HG03139 (cell line): ENCODE measurements at regions not wholly inside any gene's neighbourhood (a gene's known extent, or its start where the extent isn't known, plus 50 kb on each side); places are given as distances from the start of the nearest gene placed in this dataset.
"Not testable (repeated sequence)": the region's sequence is repeated elsewhere in the genome, so short reads cannot be mapped to it uniquely, and the experiment has no call there.

ENCODE experiments used
- ATAC-seq: cut with Tn5 transposase; IDR thresholded peaks from one replicate; pipeline ENCODE4 v1.9.1; 2021; ENCODE audit not compliant: unreplicated experiment

DNA sequence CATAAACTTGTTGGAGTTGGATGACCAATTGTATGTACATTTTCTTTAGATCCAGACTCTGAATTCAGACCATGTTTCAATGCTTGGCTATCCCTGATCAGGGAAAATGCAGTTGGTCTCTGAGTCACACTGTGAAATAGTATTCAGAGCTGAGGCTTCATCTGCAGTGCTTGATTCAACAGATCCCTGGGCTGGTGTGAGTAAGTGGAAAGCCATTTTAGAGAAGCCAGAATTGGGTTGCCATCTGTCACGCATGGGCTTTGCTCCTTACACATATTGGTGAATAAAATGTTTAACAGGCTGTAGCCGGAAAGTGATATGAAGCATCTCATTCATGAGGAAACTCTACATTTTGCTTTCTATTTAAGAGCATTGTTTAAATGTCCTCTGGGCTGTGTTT, 50.0 kb upstream of the ACYP2 start:
- ATAC-seq = no peak

- no peak for ATAC-seq
These were observed 51.4 kb upstream of the ACYP2 start for GRCh38 chr2:54063967-54064535.

GRCh38 chr2:54062401-54062800, 53.0 kb upstream of the ACYP2 start:
- ATAC-seq = no peak

- no peak for ATAC-seq
These were observed 54.1 kb upstream of the ACYP2 start for GRCh38 chr2:54061272-54061671.

DNA sequence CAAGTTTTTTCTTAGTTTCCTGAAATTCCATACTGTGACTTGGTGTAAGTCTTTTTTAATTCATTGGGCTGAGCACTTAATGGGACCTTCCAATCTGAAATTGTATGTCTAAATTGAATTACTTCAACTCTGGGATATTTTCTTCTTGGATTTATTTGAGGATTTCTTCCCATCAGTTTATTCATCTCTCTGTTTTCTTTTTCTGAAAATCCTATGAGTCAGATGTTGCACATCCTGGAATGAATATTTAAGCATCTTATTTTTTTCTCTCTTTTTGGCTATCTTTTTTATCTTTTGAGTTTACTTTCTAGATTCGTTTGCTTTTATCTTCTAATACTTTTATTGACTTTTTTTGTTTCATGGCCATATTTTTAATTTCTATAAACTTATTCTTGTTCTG, 55.4 kb upstream of the ACYP2 start:
- no peak for ATAC-seq

DNA sequence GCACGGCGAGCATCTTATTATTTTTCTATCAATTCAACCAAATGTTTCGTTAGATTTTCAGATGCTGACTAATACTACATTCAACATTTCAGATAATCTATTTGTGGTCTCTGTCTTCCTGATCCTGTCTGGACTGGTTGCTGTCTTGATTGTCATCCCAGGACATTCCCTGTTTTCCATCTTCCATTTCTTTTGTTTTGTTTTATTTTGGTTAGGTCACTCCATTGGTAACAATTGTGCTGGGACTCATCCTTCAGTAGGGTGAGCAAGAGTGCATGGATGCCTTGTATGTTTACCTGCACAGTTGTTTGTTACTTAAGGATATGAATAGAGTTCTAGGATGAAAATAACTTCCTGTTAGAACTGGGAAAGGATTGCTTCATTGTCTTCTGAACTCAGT, 55.9 kb upstream of the ACYP2 start:
- ATAC-seq = no peak

DNA sequence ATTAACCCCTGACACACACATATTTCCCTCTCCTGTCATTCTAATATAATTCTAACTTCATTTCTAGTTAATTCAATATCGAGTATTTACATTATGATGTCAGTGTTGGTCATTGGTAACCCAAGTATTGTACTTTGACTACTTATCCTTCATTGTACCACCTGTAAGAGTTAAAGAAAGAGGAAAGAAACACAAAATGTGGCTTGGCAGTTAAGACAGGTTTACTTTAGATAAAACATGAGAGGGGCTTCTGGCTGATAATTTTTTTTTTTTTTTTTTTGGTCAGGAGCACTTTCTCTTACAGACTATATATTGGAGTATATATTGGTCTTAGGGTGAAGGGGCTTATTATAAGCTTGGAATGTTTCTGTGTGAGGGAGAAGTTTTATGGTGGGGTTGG, 57.0 kb upstream of the ACYP2 start:
- ATAC-seq = no peak

DNA sequence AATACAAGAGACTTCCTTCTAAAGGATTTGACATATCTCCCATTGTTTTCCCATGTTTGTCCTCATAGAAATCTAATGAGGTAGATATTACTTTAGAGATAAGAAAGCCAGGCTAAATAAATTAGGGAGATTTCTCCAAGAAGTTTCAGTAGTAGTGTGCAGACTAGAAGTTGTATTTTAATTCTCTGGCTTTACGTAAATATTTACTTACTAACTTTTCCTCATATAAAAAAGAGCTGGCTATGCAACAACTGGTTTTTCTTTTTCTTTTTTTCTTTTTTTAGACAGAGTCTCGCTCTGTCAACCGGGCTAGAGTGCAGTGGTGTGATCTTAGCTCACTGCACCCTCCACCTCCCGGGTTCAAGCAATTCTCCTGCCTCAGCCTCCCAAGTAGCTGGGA, 60.6 kb upstream of the ACYP2 start:
- ATAC-seq = no peak

DNA sequence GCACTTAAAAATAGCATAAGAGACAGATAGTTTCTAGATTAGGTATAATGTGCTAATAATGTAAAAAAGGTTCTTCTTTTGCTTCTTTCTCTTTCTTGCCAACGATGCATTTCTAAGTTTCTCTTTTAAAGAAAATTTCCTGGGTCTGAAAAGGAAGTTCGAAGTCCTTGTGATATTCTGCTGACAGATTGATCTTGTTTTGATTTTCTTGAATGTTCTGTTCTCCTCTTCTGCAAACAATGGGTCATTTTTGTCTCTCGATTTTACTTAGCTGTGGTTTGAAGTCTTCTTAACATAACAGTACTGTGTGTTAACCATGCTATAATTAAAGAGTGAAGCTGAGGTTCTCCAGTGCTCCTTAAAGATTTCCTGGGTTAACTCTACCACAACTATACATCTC, 61.1 kb upstream of the ACYP2 start:
- peak; percentile 43 for ATAC-seq

GRCh38 chr2:54053830-54054229, 61.6 kb upstream of the ACYP2 start:
- ATAC-seq = peak; percentile 35

- ATAC-seq = peak; percentile 28
These were observed 62.3 kb upstream of the ACYP2 start for GRCh38 chr2:54052825-54053718.

GRCh38 chr2:54050445-54050844, 65.0 kb upstream of the ACYP2 start:
- ATAC-seq = no peak

GRCh38 chr2:54049365-54049764, 66.0 kb upstream of the ACYP2 start:
- no peak for ATAC-seq

GRCh38 chr2:54048896-54049295, 66.5 kb upstream of the ACYP2 start:
- ATAC-seq = not testable (repeated sequence)

- no peak for ATAC-seq
These were observed 67.2 kb upstream of the ACYP2 start for GRCh38 chr2:54048117-54048785.

- no peak for ATAC-seq
These were observed 67.8 kb upstream of the ACYP2 start for GRCh38 chr2:54047658-54048057.

DNA sequence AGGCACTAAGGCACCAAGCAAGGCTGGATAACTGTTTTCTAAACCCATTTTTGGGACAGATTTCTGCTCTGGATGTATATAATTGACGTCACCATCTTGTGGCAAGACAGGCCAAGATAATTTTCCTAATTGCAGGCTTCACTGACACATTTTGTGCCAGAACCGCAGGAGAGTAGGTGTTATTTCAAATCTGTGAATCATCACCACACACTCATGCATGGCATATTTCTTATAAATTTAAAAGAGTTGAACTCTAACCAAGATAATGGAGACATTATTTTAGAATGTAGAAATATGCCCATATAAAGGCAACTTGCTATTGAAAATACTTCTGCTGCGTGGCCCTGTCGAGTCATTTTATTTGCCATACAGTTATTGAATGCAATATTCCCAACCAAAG, 68.3 kb upstream of the ACYP2 start:
- no peak for ATAC-seq

DNA sequence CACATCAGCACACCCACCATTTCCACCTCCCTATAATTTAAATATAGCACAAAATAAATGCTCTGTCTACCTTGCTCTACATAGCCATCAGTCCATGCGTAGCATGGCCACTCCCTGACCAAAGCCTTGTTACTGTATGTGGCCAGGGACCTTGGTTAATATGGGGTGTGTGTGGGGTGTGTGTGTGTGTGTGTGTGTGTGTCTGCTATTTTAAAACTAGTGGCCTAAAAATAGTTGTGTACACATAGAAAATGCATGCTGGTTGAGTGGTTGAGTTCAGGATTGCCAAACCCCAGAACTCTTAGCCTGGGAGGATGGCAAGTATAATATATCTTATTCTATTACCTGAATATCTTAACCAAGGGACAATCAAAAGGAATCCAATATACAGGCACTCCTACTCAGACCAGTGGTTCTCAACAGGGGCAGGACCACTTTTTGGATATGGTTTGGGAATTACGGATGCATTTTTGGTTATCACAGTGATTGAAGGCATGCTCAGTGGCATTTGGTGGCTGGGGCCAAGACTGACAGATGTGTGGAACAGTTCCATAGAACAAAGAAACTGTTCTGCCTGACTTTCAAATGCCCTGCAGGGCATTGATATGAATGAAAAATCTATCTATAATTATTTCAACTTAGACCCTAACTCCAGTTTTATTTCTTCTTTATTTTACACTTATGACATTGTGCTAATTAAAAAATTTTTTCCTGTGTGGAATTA, 72.3 kb upstream of the PSME4 start:
- no peak for ATAC-seq

DNA sequence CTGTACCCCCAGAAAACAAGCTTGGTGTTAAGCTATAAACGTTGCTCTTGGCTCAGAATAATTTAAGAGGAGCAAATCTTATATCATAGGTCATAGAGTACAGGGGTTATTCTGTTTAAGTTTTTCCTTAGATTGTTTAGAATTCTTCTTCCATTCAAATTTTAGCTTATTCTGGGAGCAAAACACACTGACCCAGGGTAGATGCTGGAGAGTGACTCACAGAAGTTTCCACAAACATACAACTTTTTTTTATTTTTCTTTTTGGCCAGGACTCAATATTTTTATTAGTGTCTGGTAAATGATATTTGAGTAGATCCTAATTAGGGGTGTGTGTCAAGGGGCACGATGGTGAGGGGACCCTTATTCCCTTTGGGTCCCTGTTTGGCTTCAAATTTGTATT, 71.5 kb upstream of the PSME4 start:
- ATAC-seq = no peak

DNA sequence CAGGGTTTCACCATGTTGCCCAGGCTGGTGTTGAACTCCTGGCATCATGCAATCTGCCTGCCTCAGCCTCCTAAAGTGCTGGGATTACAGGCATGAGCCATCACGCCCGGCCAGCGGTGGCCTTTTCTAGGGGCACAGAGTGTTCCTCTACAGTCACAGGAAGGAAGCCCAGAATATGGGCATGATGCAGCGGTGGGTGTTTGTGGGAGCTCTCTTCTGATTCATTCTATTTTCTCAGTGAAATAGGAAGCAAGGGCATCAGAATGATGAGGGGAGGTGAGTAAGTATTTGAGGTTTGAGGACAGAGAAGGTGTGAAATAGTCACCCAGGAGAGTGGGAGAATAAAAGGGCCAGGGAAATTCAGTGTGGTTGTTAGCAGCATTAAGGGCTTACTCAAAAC, 70.3 kb upstream of the PSME4 start:
- ATAC-seq = no peak

DNA sequence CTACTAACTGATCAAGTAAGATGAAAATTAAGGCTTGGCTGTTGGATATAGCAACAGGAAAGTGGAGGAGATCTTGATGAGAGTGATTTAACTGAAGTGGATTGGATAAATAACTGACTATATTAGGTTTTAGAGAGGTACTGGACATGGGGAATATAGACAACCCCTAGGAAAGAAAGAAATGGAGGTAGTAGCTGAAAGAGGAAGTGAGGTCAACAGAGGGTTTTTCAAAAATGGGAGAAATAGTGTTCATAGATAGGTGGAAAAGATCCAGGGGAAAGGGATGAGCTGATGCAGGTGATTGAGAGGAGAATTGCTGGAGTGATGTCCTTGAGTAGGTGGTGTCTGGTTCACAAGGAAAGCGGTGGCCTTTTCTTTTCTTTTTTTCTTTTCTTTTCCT, 69.9 kb upstream of the PSME4 start:
- no peak for ATAC-seq

DNA sequence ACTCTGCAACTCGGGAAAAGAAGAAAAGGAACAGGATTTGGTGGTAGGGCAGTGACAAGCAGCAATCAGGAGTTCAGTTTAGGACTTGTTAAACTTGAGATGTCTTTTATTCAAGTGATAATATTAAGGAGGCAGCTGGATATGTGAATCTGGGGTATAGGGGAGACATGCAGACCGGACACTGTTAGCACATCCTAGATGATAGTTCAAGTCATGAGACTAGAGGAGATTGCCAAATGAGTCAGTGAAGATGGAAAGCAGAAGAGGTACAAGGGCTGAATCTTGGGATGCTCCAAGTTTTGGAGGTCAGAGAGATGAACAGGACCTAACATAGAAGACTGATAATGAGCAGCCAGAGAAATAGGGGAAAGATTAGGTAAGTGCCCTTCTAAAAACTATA, 69.5 kb upstream of the PSME4 start:
- ATAC-seq = no peak
